Osteocyte (in vitro differentiated cells): ENCODE measurements at regions not wholly inside any gene's neighbourhood (a gene's known extent, or its start where the extent isn't known, plus 50 kb on each side); places are given as distances from the start of the nearest gene placed in this dataset.

Source experiments
- DNase-seq: peaks from one replicate; pipeline ENCODE4 v3.0.0; 2021; ENCODE audit warnings: mixed read lengths; ENCODE audit not compliant: unreplicated experiment; ENCODE audit errors: extremely low spot score
- H3K27ac Mint-ChIP-seq: one replicate; pipeline ENCODE4 v1.8.0; 2021; ENCODE audit warnings: mild to moderate bottlenecking, mixed read lengths; ENCODE audit not compliant: unreplicated experiment
- H3K27me3 Mint-ChIP-seq: one replicate; pipeline ENCODE4 v1.8.0; 2021; ENCODE audit warnings: mixed read lengths; ENCODE audit not compliant: unreplicated experiment
- H3K36me3 Mint-ChIP-seq: one replicate; pipeline ENCODE4 v1.8.0; 2021; ENCODE audit warnings: mixed read lengths; ENCODE audit not compliant: unreplicated experiment
- H3K4me1 Mint-ChIP-seq: one replicate; pipeline ENCODE4 v1.8.0; 2021; ENCODE audit warnings: mixed read lengths; ENCODE audit not compliant: unreplicated experiment
- H3K4me3 Mint-ChIP-seq: one replicate; pipeline ENCODE4 v1.8.0; 2021; ENCODE audit warnings: mild to moderate bottlenecking, moderate library complexity, mixed read lengths; ENCODE audit not compliant: unreplicated experiment
- H3K9me3 Mint-ChIP-seq: one replicate; pipeline ENCODE4 v1.8.0; 2021; ENCODE audit warnings: mixed read lengths; ENCODE audit not compliant: unreplicated experiment
- CTCF ChIP-seq: fragments of 200-600 bp; sonication (generic); IDR thresholded peaks from 2 replicates; pipeline ENCODE4 v1.5.0; 2021; ENCODE audit warnings: antibody characterized with exemption, mild to moderate bottlenecking, moderate library complexity

- H3K27ac Mint-ChIP-seq: peak overlapping the region; percentile 60
- no peaks in the 10 kb centered on the region for H3K36me3 Mint-ChIP-seq
- H3K9me3 Mint-ChIP-seq: no peaks in the 10 kb centered on the region
- DNase-seq: no peak
- H3K4me1 Mint-ChIP-seq: peaks cover 33% of the 10 kb centered on the region
- TF ChIP-seq CTCF: no peak
- no peak overlapping the region for H3K4me3 Mint-ChIP-seq
- H3K27me3 Mint-ChIP-seq: no peaks in the 10 kb centered on the region
Measured at GRCh38 chr3:30292192-30292893, 314.1 kb upstream of the TGFBR2 start.

GRCh38 chr3:30293621-30294240, 312.7 kb upstream of the TGFBR2 start:
- Mint-ChIP-seq H3K27me3 (no peaks in the 10 kb centered on the region), H3K27ac (no peak overlapping the region), H3K4me1 (peaks cover 27% of the 10 kb centered on the region), H3K4me3 (no peak overlapping the region), H3K9me3 (no peaks in the 10 kb centered on the region), H3K36me3 (no peaks in the 10 kb centered on the region)
- DNase-seq: no peak
- no peak for TF ChIP-seq CTCF

GRCh38 chr3:30294241-30294667, 312.1 kb upstream of the TGFBR2 start:
- H3K4me1 Mint-ChIP-seq: peaks cover 24% of the 10 kb centered on the region
- no peak for DNase-seq
- no peak overlapping the region for H3K4me3 Mint-ChIP-seq
- TF ChIP-seq CTCF: no peak
- H3K27ac Mint-ChIP-seq: no peak overlapping the region
- no peaks in the 10 kb centered on the region for H3K27me3 Mint-ChIP-seq
- no peaks in the 10 kb centered on the region for H3K36me3 Mint-ChIP-seq
- no peaks in the 10 kb centered on the region for H3K9me3 Mint-ChIP-seq

GRCh38 chr3:30297112-30297511, 309.3 kb upstream of the TGFBR2 start:
- Mint-ChIP-seq H3K36me3 (no peaks in the 10 kb centered on the region), H3K4me3 (no peak overlapping the region), H3K9me3 (no peaks in the 10 kb centered on the region), H3K4me1 (peaks cover 27% of the 10 kb centered on the region), H3K27me3 (no peaks in the 10 kb centered on the region), H3K27ac (no peak overlapping the region)
- DNase-seq: no peak
- no peak for TF ChIP-seq CTCF

GRCh38 chr3:30299674-30300385, 306.6 kb upstream of the TGFBR2 start:
- Mint-ChIP-seq H3K4me1 (peaks cover 12% of the 10 kb centered on the region), H3K27me3 (no peaks in the 10 kb centered on the region), H3K36me3 (no peaks in the 10 kb centered on the region), H3K9me3 (peaks cover 3% of the 10 kb centered on the region), H3K27ac (no peak overlapping the region), H3K4me3 (no peak overlapping the region)
- TF ChIP-seq CTCF: no peak
- no peak for DNase-seq
